HG03378 (cell line): ENCODE measurements at regions not wholly inside any gene's neighbourhood (a gene's known extent, or its start where the extent isn't known, plus 50 kb on each side); places are given as distances from the start of the nearest gene placed in this dataset.

Experiments
- ATAC-seq: cut with Tn5 transposase; IDR thresholded peaks from one replicate; pipeline ENCODE4 v1.9.1; 2021; ENCODE audit warnings: mild to moderate bottlenecking, moderate library complexity; ENCODE audit not compliant: unreplicated experiment

DNA sequence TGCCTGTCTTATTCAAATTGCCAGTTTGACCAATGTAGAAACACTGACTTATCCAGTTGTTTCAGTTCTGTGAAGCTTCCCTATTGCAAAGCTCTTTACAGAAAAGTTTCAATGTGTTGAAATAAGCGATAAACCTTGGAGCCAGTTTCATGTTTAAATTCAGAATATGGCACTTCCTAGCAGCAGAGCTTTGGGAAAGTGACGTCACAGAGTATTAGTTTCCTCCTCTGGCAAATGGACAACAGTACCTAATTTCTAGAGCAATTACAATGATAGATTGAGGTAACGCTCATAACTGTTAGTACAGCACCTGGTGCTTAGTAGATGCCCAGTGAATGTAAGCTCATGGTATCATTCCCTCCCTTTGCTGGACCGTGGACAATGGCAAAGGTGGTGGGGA is 527.5 kb upstream of the DAB1 start:
- no peak for ATAC-seq

DNA sequence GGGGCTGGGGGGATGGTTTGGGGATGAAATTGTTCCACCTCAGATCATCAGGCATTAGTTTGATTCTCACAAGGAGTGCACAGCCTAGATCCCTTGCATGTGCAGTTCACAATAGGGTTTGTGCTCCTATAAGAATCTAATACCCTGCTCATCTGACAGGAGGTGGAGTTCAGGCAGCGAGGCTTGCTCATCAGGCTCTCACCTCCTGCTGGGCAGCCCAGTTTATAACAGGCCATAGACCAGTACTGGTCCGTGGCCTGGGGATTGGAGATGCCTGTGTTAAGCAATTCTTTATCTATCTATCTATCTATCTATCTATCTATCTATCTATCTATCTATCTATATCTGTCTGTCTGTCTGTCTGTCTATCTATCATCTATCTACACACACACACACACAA is 525.3 kb upstream of the DAB1 start:
- ATAC-seq = no peak

DNA sequence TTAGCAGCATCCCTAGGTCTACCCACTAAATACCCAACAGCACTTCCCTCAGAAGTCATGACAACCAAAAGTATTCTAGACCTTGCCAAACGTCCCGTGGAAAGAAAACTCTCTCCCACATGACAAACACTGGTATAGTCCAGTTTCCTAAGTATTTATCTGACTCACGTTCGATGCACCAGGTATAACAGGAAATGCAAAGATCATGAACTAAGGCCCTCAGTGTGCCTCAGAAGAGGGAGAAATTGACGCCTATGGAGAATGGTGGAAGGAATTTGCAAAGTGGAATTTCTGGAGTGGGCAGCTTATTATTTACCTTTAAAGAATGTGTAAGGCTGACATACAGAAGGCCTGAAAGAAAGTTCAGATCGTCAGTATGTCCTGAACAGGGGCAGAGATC is 523.6 kb upstream of the DAB1 start:
- ATAC-seq = no peak

DNA sequence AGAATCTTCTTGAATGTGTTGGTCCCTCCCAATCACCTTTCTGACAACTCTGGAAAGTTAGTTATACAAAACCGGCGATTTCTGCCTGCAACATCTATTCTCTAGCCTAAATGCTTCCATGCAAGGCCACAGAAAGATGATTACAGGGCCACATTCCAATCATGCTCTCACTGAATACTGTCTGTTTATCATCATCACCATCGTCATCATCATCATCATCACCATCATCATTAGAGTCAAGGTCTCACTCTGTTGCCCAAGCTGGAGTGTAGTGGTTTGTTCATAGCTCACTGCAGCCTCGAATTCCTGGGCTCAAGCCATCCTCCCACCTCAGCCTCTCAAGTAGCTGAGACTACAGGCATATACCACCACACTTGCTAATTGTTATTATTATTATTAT is 521.2 kb upstream of the DAB1 start:
- ATAC-seq = no peak

DNA sequence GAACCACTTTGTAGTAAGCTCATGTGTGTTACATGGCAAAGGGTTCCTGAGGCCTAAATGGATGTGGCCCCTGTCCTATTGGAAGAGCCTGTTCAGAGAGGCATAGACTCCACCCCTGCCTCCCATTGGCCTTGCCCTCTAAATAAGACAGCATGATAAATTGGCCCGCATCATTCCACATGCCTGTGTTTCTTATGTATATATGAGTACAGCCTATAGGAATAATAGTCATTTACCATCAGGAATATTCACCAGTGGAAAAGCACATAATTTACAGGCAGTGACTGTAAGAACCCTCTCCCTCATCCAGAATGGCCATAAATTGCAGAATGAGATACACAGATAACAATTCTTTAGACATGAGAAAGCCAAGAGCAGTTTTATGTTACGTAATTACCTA is 519.5 kb upstream of the DAB1 start:
- ATAC-seq = no peak

DNA sequence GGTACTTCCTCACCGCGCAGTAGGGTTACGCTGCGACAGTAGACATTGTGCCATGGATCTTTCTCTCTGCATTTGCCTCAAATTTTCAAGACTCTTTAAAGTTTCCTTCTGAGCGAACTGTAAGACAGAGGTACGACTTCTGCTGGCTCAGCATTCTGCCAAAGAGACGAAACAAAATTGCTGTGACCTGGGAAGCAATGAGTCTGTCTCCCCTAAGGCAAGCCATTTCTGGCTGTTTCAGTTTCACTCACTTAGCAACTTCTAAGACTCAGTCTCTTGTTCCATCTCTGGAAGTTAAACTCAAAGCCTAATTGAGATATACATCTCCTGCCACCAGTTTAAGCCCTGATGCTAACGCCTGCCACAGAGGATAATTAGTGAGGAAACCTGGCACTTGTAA is 510.9 kb upstream of the DAB1 start:
- ATAC-seq = no peak

DNA sequence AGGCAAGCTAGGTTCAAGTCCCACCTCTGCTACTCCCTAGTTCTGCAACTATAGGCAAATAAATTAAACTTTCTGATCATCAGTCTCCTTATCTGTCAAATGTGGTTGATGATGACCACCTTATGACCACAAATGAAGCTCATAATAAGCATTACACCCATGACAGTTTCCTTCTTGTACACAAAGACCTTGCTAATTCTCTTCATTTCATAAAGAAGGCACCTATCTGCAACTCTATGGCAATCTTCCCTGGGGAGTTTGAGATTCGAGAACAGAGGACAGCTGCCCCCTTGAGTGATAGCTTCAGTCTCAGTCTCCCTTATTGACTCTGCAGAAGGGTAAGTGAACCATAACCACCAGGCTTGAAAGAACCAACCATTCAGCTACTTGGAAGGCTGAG is 503.1 kb upstream of the DAB1 start:
- ATAC-seq = no peak

DNA sequence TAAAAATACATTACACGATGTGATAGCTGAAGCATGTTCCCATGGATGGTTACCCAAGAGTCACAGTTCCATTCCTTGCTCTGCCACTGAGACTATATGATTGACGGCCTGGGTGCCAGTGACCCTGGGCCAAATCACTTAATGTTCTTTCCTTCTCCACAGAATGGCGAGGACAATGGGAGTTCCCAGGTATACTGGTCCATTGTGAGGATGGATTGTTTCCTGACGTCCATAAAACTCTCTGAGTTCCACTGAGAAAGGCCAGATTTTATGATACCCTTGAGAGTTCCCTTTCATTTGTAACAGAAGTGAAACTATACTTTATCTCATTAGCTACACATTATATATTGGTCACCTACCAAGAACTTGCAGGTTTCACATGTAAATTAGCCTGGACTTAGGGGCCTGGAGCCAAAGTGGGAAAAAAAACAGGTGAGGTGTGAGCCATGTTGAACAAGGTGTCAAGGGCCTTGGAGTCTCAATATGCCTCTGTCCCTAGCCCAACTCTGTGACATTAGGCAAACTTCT is 502.2 kb upstream of the DAB1 start:
- ATAC-seq = no peak

DNA sequence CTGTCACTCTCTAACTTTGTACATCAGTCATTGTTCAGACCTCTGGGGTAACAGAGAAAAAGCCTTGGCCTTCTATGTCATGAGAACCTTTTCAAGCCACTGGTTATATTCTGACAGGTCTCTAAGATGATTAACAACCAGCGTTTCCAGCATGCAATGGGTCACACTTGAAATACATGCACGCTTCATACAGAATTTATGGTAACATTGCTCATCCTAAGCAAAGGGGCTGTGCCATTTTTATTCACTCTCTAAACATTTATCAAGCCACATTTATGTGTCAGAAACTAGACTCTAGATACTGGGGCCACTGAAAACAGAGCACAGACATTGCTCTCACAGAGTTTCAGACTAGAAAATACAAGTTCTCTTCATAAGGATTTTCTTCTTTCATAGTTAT is 501.4 kb upstream of the DAB1 start:
- ATAC-seq = no peak

DNA sequence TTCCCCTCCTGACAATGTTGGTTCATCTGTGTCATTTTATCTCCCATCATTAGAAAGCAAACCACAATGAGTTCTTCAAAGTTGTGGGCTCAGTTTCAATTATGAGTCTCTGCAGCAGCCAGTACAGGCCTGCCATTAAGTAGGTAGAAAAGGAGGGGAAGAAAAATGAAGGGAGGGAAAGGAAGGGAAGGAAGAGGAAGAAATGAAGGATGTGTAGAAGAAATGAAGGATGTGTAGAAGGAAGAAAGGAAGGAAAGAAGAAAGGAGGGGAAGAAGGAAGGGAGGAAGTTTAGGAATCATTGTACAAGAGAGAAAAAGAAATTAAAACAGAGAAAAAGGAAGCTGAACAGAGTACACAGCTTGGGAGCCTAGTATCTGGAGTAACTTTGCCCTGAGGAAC is 498.3 kb upstream of the DAB1 start:
- ATAC-seq = no peak

DNA sequence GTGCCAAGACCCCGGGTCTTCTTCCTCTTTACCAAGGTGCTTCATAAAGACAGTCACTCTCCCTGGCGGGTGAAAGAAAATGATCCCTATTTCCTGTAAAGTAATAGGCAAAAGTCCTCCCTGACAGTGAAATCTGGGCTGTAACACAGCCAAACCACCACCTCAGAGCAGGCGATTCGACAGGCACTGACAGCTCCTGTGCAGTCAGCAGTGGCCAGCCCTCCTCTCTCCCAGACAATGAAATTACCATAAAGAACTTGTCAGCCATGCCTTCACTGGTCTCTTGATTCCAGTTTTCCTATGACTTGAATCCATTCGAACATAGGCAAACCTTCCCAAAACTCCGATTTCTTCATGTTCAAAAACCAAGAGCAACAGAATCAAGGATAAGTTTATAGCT is 492.2 kb upstream of the DAB1 start:
- no peak for ATAC-seq

DNA sequence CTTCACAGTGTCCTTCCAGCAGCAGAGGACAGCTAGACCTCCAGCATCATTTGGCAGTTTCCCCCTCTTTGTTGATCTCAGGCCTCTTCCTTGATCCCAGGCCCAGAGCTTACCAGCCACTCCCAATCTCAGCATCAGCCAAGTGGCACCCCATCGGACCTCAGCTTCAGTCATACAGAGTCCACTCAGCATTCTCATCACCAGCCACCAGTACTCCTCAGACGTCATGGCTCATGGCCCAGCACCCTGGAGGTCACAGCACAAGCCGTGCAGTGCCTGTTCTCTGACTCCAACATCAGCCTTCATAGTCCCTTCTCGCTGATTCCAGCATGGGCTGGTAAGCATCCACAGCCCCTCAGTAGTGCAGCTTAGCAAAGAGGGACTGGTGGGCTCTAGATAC is 487.6 kb upstream of the DAB1 start:
- no peak for ATAC-seq

DNA sequence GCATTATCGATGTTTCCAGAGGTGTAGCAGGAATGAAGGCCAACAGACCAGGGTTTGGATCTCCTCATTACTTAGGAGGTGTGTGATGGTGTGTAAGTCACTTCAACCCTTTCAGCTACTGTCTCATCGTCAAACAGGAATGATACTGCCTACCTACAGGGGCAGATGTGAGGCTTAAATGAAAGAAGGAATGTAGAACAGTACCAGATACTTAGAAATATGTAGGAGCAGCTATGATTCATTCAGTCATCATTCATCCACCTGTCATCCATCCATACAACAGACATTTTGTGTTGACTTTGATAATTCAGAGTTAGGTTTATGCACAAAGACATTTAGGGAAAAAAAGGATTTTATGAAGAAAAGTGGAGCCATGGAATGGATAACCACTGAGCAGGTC is 486.9 kb upstream of the DAB1 start:
- ATAC-seq = no peak

DNA sequence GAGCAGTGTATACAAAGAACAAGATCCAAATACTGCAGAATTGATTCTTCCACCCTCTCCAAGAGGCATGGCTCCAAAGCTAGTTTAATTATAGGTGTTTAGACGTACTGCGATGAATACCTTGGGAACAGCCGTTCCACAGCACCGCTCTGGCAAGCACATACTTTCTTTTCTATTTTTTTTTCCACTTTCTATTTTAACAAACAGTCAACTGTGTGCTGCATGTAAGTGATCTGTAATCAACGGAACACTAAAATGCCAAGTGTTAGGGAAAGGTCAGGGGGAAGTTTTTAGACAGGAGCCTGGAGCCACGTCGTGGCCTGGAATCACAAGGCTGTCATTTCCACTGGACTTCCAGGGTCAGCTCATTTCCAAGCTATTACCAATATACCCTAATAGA is 486.4 kb upstream of the DAB1 start:
- ATAC-seq = no peak

DNA sequence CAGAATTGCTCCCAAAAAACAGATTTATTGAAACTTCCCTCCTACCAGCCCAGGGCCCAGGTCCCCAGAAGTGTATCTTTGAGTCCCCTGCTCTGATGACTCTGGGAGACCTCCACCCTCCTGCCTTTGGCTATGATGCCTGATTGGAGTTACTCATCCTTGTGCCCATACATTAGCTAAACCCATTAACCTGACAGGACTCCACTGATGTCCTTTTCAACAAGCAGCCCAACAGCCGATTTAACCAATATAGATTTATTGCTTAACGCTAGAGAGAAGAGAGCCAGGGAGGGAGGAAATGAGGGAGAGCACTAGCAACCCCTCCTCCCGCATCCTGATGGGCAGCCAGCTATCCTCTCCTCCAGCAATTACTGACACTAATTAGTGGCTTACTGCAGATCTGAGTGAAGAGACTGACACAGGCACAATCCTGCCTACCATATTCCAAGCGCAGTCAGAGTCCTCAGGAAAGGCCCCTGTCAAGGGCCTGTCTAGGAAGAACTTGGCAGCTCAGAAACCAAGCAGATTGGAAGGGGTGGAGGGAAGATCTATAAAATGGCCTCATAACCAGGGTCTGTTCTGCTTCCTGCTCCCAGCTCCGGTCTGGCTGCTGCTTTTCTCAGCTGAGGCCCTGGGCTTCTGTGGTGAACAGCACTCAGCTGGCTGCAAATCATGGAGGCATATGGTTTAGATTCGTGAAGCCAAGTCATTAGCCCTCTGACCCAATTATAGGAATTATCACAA is 484.5 kb upstream of the DAB1 start:
- ATAC-seq = no peak

DNA sequence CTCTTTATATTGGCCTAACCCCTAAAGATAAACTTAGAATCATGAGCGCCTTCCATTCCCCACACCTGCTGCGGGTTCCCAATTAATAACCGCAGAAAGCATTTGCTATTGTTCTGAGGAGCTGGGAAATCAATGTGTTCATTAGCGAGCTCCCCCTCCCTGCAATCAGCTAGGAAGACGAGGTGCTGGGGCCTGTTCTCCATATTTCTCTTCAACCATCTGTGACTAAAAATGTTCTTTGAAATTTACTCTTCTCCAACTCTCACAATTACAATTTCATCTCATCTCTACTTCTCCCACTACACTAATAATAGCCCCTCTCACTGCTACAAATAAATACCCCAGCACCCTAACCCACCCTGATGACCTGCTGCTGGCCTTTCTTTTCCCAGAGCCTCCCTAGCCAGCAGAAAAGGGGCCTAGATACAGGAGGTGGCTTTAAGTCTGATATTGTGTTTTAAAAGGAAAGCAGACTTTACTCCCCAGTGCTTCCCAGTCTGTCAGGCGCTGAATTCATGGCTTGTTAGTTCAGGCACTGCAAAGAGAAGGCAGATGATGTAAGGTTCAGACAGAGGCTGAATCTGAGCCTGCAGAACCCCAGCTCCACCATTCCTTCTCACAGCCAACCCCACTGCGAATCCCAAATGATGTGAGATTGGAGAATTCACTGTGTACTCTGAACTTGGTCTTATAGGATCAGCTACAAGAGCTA is 477.5 kb upstream of the DAB1 start:
- ATAC-seq = no peak

DNA sequence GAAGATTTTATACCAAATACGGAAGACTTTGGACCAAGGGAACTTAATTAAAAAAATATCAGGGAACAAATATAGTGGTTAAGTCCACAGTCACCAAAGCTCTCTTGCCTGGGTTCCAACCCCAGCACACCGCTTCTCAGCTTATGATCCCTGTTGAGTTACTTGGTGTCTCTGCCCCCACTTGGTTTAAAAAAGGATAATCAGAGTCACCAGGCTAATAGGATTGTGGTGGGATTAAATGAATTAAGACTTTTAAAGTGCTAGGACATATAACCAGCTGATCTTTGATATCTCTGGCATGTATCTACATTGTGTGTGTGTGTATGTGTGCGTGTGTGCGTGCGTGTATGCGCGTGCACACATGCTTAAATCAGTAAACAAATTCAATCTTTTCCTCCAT is 474.7 kb upstream of the DAB1 start:
- no peak for ATAC-seq

DNA sequence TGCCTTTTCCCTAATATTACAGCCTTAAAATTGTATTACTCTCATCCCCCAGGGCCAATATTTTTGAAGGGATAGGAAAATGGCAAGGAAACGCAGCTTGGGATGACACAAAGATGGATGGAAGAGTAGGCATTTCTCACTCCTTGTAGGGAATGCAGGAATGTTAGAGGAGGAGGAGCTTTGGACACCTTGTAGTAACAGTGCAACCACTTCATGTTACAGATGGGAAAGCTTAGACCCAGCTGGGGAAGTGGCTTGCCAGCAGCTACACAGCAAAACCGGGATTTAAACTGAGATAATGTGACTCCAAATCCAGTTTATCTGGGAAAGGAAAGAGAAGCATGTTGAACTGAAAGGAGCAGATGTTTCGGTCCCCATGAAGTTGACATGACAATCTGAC is 473.7 kb upstream of the DAB1 start:
- no peak for ATAC-seq

DNA sequence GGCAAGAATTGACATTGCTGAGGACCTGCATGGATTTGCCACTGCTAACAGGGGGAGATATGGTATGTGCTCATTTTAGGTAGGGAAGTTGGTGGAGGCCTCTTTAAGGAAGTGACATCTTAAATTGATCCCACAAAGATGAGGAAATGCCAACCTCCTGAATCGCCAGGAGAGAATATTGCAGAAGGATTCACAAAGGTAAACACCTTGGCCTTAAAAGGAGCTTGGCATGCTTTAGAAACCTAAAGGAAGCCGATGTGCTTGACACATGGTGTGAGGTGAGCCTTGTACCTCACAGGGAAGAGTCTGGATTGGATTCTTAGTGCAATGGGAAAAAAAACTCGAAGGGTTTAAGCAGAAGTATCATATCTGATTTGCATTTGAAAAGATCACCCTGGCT is 470.5 kb upstream of the DAB1 start:
- ATAC-seq = no peak

DNA sequence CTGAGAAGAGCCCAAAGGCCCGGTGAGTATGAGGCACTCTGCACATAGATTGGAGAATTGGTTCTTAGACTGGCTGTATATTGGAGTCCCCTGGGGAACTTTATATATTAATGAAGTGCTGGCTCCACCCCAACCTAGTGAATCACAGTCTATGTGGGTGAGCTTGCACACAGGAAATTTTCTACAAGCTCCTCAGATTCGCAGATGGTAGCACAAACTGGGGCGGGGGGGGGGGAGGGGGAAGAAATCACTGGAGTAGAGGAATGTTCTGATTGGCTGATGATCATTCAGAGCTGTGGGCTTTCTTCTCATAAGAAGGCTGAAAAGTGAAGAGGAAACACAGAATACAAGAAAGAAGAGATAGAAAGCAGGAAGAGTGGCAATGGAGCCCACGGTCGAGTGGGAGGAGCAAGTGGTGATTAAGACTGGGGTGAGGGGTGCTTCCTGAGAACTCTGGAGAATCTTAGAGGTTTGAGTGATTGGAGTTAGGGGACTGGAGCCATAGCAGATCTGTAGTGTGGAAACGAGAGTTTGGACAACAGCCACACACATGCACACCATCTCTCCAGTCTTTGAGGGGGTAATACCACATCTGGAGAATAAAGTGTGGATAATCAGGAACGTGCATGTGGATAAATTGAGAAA is 465.9 kb upstream of the DAB1 start:
- ATAC-seq = no peak

DNA sequence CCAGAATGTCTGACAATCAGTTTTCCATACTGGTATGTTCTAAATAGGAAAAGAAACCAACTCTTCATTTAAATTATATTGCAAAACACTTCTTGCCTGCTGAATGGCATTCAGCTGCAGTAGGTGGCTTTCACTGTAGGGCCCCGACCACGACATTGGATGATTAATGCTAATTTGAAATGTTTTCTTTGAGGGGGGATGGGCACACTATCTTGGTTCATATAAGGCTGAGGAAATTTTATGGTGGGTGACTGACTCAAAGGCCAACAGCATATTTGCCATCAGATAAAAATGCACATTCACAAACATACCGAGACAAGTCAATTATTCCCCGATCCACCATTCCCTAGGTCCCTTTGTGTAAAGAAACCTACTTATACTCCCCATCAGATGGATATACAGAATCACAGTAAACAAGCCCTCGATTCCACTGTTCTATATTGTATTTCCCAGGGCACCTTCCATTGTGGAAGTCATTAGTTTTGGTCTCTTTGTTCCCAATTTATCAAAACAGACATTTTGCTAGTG is 464.2 kb upstream of the DAB1 start:
- ATAC-seq = no peak

DNA sequence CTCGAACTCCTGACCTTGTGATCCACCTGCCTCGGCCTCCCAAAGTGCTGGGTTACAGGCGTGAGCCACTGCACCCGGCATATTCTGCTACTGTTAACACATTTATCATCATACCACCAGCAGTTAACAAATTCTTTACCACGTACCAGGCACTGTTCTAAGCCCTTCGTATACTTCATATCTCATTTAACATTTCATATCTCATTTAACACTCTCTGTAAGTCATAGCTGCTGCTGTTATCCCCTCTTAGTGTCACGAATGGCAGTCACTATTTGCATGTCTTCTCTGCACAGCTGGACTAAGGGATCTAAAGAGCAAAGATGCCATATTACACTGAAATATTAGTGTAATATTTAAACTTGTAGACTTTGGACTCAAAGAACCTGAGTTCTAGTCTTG is 462.5 kb upstream of the DAB1 start:
- ATAC-seq = no peak
